K562 (cell line): ENCODE measurements at regions not wholly inside any gene's neighbourhood (a gene's known extent, or its start where the extent isn't known, plus 50 kb on each side); places are given as distances from the start of the nearest gene placed in this dataset.

Source experiments
- CTBP1 ChIP-seq: fragments of 450-650 bp; IDR thresholded peaks from 2 replicates; pipeline ENCODE4 v1.6.1; 2016; ENCODE audit warnings: borderline replicate concordance
- DNMT1 ChIP-seq: fragments of 450-650 bp; IDR thresholded peaks from 2 replicates; pipeline ENCODE4 v1.6.1; 2016; ENCODE audit warnings: antibody characterized with exemption, mild to moderate bottlenecking
- EHMT2 ChIP-seq: fragments of 450-650 bp; IDR thresholded peaks from 2 replicates; pipeline ENCODE4 v1.6.1; 2018; ENCODE audit warnings: antibody characterized with exemption
- EWSR1 ChIP-seq: fragments of 450-650 bp; IDR thresholded peaks from 2 replicates; pipeline ENCODE4 v1.6.1; 2018; ENCODE audit warnings: borderline replicate concordance, mild to moderate bottlenecking, low read depth, moderate library complexity; ENCODE audit not compliant: partially characterized antibody
- FOXJ2 ChIP-seq: fragments of 200-800 bp; sonication (Bioruptor generic); IDR thresholded peaks from 2 replicates; pipeline ENCODE4 v1.6.1; 2016; ENCODE audit warnings: missing genetic modification characterization, missing compliant biosample characterization
- GABPA ChIP-seq: fragments of 200-800 bp; sonication (Bioruptor generic); conservative IDR thresholded peaks from 2 replicates; pipeline ENCODE4 v1.6.1; 2016; ENCODE audit warnings: low read depth, missing genetic modification characterization, missing compliant biosample characterization
- GATAD2B ChIP-seq: fragments of 450-650 bp; IDR thresholded peaks from 2 replicates; pipeline ENCODE4 v1.6.1; 2017; ENCODE audit warnings: mild to moderate bottlenecking, borderline replicate concordance
- HDGF ChIP-seq: fragments of 450-650 bp; IDR thresholded peaks from 2 replicates; pipeline ENCODE4 v1.6.1; 2016
- ID3 ChIP-seq, 2 experiments: fragments of 250-450 bp in 1 of 2; fragments of 450-650 bp in 1 of 2; sonication (Bioruptor Pico) in 1 of 2; IDR thresholded peaks; 2 replicates each; pipeline versions ENCODE4 v1.6.1 to v1.8.0; 2016 to 2021; ENCODE audit warnings: mild to moderate bottlenecking in 2 of 2, moderate library complexity in 2 of 2, missing compliant biosample characterization in 1 of 2, missing genetic modification characterization in 1 of 2
- MTF1 ChIP-seq: fragments of 250-450 bp; sonication (Bioruptor Pico); IDR thresholded peaks from 2 replicates; pipeline ENCODE4 v1.9.0; 2021; ENCODE audit warnings: moderate library complexity, mild to moderate bottlenecking, inconsistent platforms, borderline replicate concordance
- NKRF ChIP-seq: fragments of 450-650 bp; IDR thresholded peaks from 2 replicates; pipeline ENCODE4 v1.6.1; 2016; ENCODE audit warnings: borderline replicate concordance
- NONO ChIP-seq, 2 experiments: fragments of 200-400 bp in 1 of 2; fragments of 450-650 bp in 1 of 2; formaldehyde crosslinking in 1 of 2; IDR thresholded peaks; 2 replicates each; pipeline ENCODE4 v1.6.1; 2017; ENCODE audit warnings: low read depth in 2 of 2, mild to moderate bottlenecking in 2 of 2, moderate library complexity in 2 of 2, low read length in 1 of 2
- POLR2AphosphoS5 ChIP-seq: IDR thresholded peaks from 2 replicates; pipeline ENCODE4 v1.6.1; 2011; ENCODE audit warnings: mild to moderate bottlenecking, low read depth, low read length, moderate library complexity; ENCODE audit not compliant: control insufficient read depth, insufficient read depth
- PTBP1 ChIP-seq: fragments of 200-400 bp; formaldehyde crosslinking; IDR thresholded peaks from 2 replicates; pipeline ENCODE4 v1.6.1; 2017; ENCODE audit warnings: low read depth, low read length
- SNAPC5 ChIP-seq: fragments of 250-450 bp; sonication (Bioruptor Pico); IDR thresholded peaks from 2 replicates; pipeline ENCODE4 v1.8.0; 2021; ENCODE audit warnings: moderate library complexity, mild to moderate bottlenecking, inconsistent platforms
- TEAD4 ChIP-seq, 2 experiments: sonication (generic) in 1 of 2; formaldehyde crosslinking in 1 of 2; IDR thresholded peaks; 2 replicates each; pipeline versions ENCODE4 v1.6.1 to v1.8.0; 2012 to 2022; ENCODE audit warnings: borderline replicate concordance in 1 of 2, inconsistent platforms in 1 of 2, low read length in 1 of 2, mild to moderate bottlenecking in 1 of 2, missing genetic modification reagents in 1 of 2
- ZNF175 ChIP-seq: fragments of 200-800 bp; sonication (Bioruptor generic); IDR thresholded peaks from 2 replicates; pipeline ENCODE4 v1.6.1; 2016; ENCODE audit warnings: low read depth, mild to moderate bottlenecking, missing genetic modification characterization, missing compliant biosample characterization
- ZNF280A ChIP-seq: fragments of 450-650 bp; IDR thresholded peaks from 2 replicates; pipeline ENCODE4 v1.6.1; 2018; ENCODE audit warnings: mild to moderate bottlenecking, low read depth; ENCODE audit not compliant: partially characterized antibody
- ZNF586 ChIP-seq: fragments of 450-650 bp; formaldehyde crosslinking; conservative IDR thresholded peaks from 2 replicates; pipeline ENCODE4 v1.4.0; 2020; ENCODE audit warnings: mild to moderate bottlenecking, moderate library complexity
- ZNF644 ChIP-seq: fragments of 200-800 bp; sonication (Bioruptor generic); IDR thresholded peaks from 2 replicates; pipeline ENCODE4 v1.6.1; 2016; ENCODE audit warnings: low read depth, missing genetic modification characterization, missing compliant biosample characterization
- ZNF695 ChIP-seq: fragments of 450-650 bp; formaldehyde crosslinking; IDR thresholded peaks from 2 replicates; pipeline ENCODE4 v1.4.0; 2020; ENCODE audit warnings: mild to moderate bottlenecking, moderate library complexity

GRCh38 chr17:55661963-55662834 is 60.5 kb downstream of the TMEM100 start (continued):
- peak; percentile 19; the same call in 1 of the 2 replicates for TF ChIP-seq GABPA
- TF ChIP-seq NONO (IDR thresholded peaks at IDR 0.05; ENCODE audit: low read depth in 2 of 2, low read length in 1 of 2) = no peak
- TF ChIP-seq ZNF280A = no peak
- no peak for TF ChIP-seq HDGF
- no peak for TF ChIP-seq SNAPC5 (CRISPR knock-in tag)
- TF ChIP-seq ZNF175 (CRISPR knock-in tag) = peak; percentile 68; the same call in 1 of the 2 replicates
- no peak for TF ChIP-seq PTBP1
- no peak for TF ChIP-seq ID3 (CRISPR knock-in tag; IDR thresholded peaks at IDR 0.05)
- no peak for TF ChIP-seq ID3 (tag; IDR thresholded peaks at IDR 0.05)
- TF ChIP-seq ZNF644 (tag) = 0 out of 2 replicates have a peak, but pooled peaks have one; percentile 58
- TF ChIP-seq EWSR1 = no peak
- no peak for TF ChIP-seq NKRF
- no peak for TF ChIP-seq POLR2AphosphoS5
- TF ChIP-seq TEAD4 (IDR thresholded peaks at IDR 0.05; ENCODE audit: low read length) = peak; percentile 83
- TF ChIP-seq TEAD4 (CRISPR knock-in tag; IDR thresholded peaks at IDR 0.05; ENCODE audit: borderline replicate concordance) = no peak
- TF ChIP-seq FOXJ2 (tag) = no peak
- TF ChIP-seq ZNF586 = no peak
- TF ChIP-seq CTBP1 = peak; percentile 65; the same call in 1 of the 2 replicates
- no peak for TF ChIP-seq MTF1 (CRISPR knock-in tag)
- 0 out of 2 replicates have a peak, but pooled peaks have one; percentile 13 for TF ChIP-seq GATAD2B
- TF ChIP-seq ZNF695 (CRISPR knock-in tag) = no peak
- no peak for TF ChIP-seq EHMT2
- no peak for TF ChIP-seq DNMT1
